ENCODE measurements at regions not wholly inside any gene's neighbourhood (a gene's known extent, or its start where the extent isn't known, plus 50 kb on each side); places are given as distances from the start of the nearest gene placed in this dataset.
"Not testable (repeated sequence)": the region's sequence is repeated elsewhere in the genome, so short reads cannot be mapped to it uniquely, and the experiment has no call there.

- DNase-seq = no peak
Observed at GRCh38 chr2:44086629-44087028, 82.0 kb upstream of the PPM1B start.

DNA sequence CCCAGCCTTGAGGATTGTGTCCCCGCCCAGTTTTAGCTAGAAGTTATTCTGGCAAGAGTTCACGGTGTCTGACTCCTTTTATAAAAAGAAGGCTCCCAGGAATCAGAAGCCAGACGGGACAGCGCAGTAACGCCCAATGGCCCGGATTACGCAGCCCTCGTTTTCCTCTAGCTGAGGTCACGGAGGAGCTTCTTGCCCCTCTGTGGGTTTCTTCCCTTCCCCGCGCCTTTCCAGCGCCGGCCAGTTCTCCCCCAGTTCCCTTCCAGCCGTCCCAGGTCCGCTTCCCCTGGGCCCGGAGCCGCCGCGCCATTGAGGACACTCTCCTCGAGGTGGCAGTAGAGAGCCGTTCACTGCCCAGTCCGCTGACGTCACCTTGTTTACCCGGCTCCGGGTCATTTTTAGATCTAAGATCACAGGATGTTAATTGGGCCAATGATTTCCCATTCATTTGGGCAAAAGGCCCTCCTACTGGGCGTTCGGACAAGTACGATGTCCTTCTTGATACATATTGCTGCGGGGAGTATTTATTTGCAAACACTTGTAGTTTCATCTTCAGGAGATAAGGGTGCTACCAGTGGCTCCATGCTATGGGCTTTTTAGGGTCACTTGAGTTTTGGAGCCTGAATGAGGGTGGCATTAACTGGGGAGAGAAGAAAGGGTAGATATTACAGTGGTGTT, 81.5 kb upstream of the PPM1B start:
- peak; percentile 87 for DNase-seq

- DNase-seq = no peak
Observed at GRCh38 chr2:44087714-44088092, 81.0 kb upstream of the PPM1B start.

- DNase-seq = not testable (repeated sequence)
Observed at GRCh38 chr2:44092519-44092918, 76.2 kb upstream of the PPM1B start.

GRCh38 chr2:44093970-44094369, 74.7 kb upstream of the PPM1B start:
- no peak for DNase-seq

- DNase-seq = peak; percentile 38 to 55
Observed at GRCh38 chr2:44097322-44097907, 71.3 kb upstream of the PPM1B start.

- DNase-seq = peak; percentile 43 to 80
Observed at GRCh38 chr2:44098050-44098449, 70.6 kb upstream of the PPM1B start.

GRCh38 chr2:44098891-44099290, 69.8 kb upstream of the PPM1B start:
- no peak for DNase-seq

GRCh38 chr2:44100351-44100750, 68.3 kb upstream of the PPM1B start:
- peak; percentile 98 to 99 for DNase-seq

- DNase-seq = no peak
Observed at GRCh38 chr2:44101246-44101645, 67.4 kb upstream of the PPM1B start.

DNA sequence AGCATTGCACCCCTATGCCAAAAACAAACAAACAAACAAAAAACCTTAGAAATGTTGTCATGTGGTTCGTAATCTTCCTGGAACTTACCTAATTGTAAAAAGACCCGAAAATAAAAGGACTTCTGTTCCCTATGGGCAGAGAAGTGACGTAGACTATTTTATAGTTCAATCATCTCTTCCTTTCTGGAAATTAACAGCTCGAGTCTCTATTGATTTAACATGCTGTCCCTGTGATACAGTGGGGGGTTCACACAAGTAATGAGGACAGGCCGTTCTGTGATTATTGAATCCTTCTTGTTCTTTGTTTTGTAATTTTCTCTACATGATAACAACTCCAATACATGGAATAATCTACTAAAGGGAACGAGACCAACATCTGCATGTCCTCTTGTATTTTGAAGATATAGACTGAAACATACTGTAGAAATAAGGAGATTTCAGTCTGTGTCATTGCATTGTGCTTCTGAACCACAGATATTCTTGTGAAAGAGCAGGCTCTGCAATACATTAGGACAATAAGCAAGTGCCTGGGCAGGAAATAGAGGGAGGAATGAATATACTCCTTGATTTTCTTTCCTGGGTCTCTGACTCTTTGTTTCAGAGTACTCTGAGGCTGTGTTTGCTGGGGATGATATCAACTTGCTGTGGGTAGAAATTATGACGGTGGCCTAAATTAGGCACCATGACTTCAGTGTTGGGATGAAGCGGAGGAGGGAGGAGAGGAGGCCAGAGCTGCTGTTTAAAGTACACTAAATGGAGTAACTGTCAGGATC, 65.7 kb upstream of the PPM1B start:
- peak; percentile 55 to 59 for DNase-seq

DNA sequence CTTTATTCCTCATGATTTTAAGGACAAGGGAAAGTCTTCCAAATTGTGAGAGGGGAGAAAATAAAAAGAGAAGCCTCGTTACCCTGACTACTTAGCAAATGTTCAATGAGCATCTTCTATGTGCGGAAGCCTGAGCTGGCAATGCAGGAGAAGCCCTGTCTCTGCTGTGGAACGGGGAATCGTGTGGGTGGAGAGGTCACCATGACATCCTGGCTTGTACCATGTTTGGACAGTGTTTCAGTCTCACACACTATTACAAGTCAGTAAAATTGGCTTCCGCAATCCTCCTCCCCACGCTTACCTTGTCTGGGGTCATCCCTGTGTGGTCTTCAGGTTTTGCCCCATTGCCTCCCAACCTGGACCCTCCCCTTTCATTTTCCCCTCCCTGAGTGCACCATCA, 65.0 kb upstream of the PPM1B start:
- DNase-seq = peak in 1 of 2 donors; percentile 17

GRCh38 chr2:44104855-44105271, 63.8 kb upstream of the PPM1B start:
- DNase-seq = no peak

GRCh38 chr2:44106509-44106908, 62.2 kb upstream of the PPM1B start:
- DNase-seq = not testable (repeated sequence)

DNA sequence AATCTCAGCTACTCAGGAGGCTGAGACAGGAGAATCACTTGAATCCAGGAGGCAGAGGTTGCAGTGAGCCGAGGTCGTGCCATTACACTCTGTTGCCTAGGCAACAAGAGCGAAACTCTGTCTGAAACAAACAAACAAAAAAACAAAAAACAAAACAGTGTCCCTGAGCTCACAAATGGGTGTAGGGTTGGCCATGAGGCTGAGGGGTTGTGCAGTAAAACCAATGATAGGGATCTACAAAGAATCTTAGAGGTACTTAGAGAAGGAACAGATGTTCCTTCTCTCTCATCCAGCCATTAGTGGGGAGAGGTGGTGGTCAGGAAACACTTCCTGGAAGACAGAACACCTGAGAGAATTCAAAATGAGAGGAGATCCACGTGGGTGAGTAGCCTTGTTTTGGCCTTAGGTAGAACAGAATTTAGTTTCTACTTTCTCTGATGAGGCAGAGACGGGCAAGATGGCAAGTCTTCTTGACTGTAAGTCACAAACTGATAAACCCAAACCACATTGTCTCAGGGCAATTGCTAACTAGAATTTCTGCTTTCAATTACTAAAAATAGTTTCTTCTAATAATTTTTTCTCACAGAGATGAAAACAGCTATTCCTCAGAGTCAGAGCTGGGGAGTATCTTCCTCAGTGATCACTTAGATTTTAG, 61.5 kb upstream of the PPM1B start:
- DNase-seq = no peak

GRCh38 chr2:44107974-44108373, 60.7 kb upstream of the PPM1B start:
- DNase-seq = peak in 1 of 2 donors; percentile 33

DNA sequence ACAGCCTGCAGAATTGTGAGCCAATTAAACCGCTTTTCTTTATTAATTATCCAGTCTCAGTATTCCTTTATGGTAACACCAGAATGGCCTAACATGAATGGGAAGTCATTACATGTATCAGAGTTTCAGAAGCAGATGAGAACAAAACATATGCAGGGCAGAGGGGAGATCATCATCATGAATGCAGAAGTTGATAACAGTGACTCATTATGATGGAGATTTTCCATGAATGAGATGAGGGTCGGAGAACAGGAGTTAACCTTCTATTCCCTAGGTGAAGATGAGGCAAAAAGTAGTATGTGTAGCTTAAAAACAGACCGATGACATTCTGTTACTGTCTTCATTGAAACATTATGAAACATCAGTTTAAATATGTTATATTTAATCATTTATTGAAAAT, 59.5 kb upstream of the PPM1B start:
- peak in 1 of 2 donors; percentile 22 for DNase-seq

- DNase-seq = no peak
Observed at GRCh38 chr2:44110444-44110843, 58.2 kb upstream of the PPM1B start.

DNA sequence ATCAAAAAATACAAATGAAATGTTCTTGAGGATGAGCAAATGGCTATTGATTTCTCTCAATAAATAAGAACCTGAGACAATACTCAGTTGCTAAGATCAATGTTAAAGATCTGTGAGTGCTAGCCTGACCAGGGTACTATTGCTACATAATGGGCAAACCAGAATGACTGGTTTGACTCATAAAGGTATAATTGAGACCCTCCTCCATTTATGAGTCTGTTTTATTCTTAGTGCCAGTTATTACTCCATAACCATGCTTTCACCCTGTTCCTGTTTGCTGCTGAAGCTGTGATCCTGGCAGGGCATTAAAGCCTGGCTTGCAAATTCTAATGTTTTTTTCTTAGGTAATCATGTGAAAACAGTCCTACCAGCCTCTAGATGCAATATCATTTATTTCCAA, 56.6 kb upstream of the PPM1B start:
- no peak for DNase-seq

DNA sequence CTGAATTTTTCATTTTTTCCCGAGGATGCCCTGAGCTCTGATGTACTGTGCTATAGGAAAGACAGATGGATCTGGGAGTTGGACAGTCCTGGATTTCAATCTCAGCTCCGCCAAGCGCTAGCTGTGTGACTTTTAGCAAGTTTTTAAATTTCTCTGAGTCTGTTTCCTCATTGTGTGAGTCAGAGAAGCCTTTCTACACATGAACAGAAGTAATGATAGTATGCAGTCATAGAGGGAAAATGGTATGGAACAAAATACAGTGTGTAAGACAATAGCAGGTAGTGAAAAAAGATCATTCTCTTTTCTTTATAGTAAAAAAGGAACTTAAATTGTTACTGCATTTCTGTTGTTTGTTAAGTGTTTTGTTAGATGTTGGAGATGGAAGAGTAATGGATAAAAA, 52.4 kb upstream of the PPM1B start:
- DNase-seq = peak; percentile 22 to 27

DNA sequence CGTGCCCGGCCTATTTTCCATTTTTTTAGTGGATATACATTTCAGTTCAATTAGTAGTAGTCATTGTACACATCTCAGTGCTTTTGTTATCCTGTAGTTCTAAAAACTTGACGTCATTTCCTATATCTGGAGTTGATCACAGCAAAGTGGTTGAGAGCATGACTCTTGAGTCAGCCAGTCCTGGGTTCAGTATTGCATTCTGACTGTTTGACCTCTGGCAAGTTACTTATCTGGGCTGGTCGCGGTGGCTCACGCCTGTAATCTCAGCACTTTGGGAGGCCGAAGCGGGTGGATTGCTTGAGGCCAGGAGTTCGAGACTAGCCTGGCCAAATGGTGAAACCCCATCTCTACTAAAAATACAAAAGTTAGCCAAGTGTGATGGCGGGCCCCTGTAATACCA, 50.4 kb upstream of the PPM1B start:
- peak; percentile 51 to 65 for DNase-seq

Data from inflammatory macrophage (primary cell).